T-helper 1 cell (primary cell): ENCODE measurements at regions not wholly inside any gene's neighbourhood (a gene's known extent, or its start where the extent isn't known, plus 50 kb on each side); places are given as distances from the start of the nearest gene placed in this dataset.
"Not testable (repeated sequence)": the region's sequence is repeated elsewhere in the genome, so short reads cannot be mapped to it uniquely, and the experiment has no call there.

ENCODE experiments used
- DNase-seq, 5 donors: peaks; one replicate each; pipeline ENCODE4 v3.0.0-alpha.2; 2012 to 2020

DNA sequence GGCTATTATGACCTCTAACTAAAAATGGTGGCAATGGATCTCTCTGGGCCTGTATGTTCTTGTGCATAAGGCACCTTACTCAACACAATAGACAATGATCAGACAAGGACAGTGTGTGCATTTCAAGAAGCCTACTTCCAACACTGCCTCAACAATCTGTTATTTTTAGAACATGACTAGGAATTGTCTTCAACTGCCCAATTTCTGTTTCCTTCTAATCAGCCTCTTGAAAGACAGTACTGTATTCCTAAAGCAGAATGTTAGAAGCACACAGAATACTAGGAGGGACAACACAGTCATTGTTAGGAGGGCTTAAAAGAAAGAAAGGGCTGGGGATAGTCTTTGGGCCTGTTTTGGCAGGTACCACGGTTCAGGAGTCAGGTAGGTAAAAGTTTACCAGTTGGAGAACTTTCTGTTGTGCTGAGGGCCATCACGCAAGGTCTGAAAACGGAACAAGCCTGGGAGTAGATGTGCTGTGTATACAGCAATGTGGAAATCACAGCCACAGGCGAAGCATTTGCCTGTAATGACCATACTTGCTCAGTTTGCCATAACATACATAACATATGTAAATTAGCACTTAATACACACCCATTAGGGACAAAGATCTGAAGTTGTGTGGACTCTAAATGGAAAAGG is 100.8 kb upstream of the ATXN3L start:
- DNase-seq = no peak

- DNase-seq = no peak
Observed at GRCh38 chrX:13419918-13420317, 100.1 kb upstream of the ATXN3L start.

DNA sequence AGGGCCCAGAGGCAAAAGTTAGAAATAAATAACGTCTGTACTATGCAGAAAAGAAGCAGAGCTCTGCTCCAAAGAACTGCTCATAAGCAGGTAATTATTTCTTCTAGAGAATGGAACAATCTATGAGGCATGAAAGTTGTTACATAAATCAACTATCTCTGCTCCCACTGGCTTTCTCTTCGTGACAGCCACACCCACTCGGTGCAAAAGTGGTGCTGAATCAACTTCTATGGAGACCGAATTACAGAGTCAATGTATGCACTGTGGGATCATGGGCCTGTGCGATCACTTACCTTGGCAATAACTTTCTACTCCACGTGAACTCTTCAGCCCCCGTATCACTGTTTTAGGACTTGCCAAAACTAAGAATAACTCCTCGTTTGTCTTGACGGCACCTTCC is 99.4 kb upstream of the ATXN3L start:
- no peak for DNase-seq

GRCh38 chrX:13418126-13419097 is 98.6 kb upstream of the ATXN3L start:
- no peak for DNase-seq

- DNase-seq = no peak
Observed at GRCh38 chrX:13415509-13415908, 95.7 kb upstream of the ATXN3L start.

DNA sequence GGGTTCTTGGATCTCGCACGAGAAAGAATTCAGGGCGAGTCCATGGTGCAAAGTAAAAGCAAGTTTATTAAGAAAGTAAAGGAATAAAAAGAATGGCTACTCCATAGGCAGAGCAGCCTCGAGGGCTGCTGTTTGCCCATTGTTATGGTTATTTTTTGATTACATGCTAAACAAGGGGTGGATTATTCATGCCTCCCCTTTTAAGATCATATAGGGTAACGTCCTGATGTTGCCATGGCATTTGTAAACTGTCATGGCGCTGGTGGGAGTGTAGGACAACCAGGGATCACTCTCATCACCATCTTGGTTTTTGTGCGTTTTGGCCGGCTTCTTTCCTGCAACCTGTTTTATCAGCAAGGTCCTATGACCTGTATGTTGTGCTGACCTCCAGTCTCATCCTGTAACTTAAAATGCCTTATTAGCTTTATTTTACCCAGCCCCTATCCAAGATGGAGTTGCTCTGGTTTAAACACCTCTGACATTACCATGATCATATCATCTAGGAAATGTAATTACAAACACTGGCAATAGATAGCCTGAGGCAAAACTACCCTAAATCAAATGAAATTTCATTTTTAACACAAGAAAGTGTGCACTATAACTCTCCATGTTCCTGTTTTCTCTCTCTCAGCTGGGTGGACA is 94.3 kb upstream of the ATXN3L start:
- no peak for DNase-seq

DNA sequence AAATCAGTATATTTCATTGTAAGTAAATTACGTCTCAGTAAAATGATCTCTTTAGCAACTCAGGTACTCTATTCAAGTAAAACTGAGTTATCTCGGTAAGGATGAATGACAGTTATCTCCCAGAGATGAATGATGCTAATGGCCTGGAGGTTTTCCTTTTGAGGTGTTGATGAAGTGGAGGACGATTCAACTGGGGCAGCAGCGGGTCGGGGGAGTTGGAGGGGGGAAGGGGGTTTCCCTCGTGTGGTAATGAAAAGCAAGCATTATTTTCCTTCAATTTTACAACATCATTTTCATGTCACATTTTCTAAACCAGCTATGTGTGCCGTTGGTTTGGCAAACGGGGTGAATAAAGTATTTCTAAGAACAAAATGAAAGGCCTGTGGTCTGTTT is 92.4 kb upstream of the ATXN3L start:
- DNase-seq = no peak

DNA sequence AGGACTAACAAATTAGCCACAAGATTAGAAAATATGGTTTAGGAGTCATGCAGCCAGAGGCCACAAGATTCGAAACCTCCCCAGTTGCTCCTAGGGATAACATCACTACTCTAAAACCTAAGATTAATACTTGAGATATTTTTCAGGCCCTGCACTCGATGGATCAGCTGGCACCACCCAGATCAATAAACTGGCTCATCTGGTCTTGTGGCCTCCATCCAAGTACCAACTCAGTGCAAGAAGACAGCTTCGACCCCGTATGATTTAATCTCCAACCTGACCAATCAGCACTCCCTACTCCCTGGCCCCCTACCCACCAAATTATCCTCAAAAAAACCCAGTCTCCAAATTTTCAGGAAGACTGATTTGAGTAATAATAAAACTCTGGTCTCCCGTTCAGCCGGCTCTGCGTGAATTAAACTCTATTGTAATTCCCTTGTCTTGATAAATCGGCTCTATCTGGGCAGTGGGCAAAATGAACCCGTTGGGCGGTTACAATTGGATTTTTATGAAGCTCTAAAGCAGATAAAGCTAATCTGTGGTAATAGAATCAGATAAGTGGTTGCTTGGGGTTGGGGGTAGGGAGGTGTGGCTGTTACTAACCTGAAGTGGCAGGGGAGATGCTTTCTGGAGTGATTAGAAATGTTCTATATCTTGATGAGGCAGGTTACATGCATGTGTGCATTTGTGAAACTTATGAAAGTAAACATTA is 91.8 kb upstream of the ATXN3L start:
- DNase-seq = no peak

GRCh38 chrX:13408599-13408998 is 88.7 kb upstream of the ATXN3L start:
- not testable (repeated sequence) for DNase-seq

- DNase-seq = not testable (repeated sequence)
Observed at GRCh38 chrX:13404777-13405176, 84.9 kb upstream of the ATXN3L start.

GRCh38 chrX:13404364-13404763 is 84.5 kb upstream of the ATXN3L start:
- DNase-seq = no peak

DNA sequence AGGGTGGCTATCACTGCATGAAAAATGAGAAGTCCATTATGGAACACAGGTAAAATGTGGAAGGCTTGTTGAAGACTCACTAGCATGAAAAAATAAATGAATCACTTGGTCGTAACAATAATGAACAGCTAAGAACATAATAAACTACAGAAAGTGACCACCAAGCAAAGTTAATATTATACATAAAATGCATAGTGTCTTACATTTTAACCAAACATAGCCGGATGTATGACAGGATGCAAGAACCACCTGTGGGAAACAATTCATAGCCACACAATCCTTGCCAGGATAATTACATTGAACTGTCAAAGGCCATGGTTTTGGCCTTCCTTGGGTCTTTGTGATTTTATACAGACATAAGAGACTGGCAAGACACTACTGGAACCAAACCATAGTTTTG is 81.9 kb upstream of the ATXN3L start:
- DNase-seq = no peak

- DNase-seq = no peak
Observed at GRCh38 chrX:13398839-13399238, 79.0 kb upstream of the ATXN3L start.

- peak in 1 of 5 donors; percentile 23 for DNase-seq
Observed at GRCh38 chrX:13397878-13398818, 78.3 kb upstream of the ATXN3L start.

GRCh38 chrX:13396924-13397323 is 77.1 kb upstream of the ATXN3L start:
- DNase-seq = no peak

DNA sequence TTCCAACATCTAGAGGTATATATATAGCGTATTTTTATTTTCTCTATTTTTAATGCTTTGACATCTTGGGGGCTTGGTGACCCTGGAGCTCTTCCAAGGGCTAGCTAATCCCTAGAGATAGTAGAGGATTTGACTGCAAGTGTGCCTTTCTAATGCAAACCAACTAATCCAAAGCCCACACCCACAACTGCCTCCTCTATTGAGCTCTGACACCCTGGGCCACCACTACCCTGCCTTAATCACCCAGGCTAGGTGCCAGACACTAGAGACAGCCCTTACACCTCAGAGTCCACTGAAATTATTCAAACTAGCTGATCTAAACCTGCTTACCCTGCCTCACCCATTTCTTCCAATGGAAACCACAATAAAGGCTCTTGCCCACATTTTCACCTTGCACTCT is 69.6 kb upstream of the ATXN3L start:
- no peak for DNase-seq

- DNase-seq = peak in 1 of 5 donors; percentile 35
Observed at GRCh38 chrX:13387666-13388494, 68.0 kb upstream of the ATXN3L start.

GRCh38 chrX:13386636-13387035 is 66.8 kb upstream of the ATXN3L start:
- DNase-seq = no peak

DNA sequence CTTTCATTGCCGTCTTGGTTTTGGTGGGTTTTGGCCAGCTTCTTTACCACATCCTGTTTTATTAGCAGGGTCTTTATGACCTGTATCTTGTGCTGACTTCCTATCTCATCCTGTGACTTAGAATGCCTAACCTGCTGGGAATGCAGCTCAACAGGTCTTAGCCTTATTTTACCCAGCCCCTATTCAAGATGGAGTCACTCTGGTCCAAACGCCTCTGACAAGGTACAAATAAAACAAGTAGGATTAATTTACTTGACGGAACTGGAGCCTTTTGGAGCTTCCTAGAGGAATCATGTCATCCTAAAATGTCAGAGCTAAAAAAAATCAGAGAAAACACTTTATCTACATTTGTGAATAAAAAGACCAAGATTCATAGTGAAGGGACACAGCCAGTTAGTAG is 66.2 kb upstream of the ATXN3L start:
- no peak for DNase-seq

GRCh38 chrX:13383907-13384306 is 64.1 kb upstream of the ATXN3L start:
- no peak for DNase-seq

DNA sequence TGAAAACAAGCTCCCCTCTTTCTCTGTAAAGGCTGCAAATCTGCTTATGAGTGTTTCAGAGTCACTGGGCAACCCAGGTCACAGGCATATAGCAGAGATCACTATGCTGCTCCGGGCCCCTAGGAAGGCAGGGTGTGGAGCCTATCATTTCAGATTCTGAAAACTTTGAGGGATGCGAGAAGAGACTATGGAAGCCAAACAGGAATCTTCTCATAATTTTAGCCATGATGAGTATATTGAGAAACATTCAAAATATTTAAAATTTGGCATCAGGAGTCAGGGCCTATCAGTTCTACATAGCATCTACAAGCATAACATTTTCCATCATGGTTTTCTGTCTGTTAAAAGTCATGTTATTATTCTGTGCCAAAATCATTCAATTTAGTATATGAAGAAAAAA is 61.7 kb upstream of the ATXN3L start:
- no peak for DNase-seq
